ENCODE measurements at regions not wholly inside any gene's neighbourhood (a gene's known extent, or its start where the extent isn't known, plus 50 kb on each side); places are given as distances from the start of the nearest gene placed in this dataset.

GRCh38 chr2:52732849-52733395, 1034.7 kb upstream of the CHAC2 start:
- TF ChIP-seq CTCF (IDR thresholded peaks at IDR 0.05) = no peak
- no peak for TF ChIP-seq POLR2A (IDR thresholded peaks at IDR 0.05)

All from Peyer's patch (tissue), 4 donors.